GM12872 (cell line): ENCODE measurements at regions not wholly inside any gene's neighbourhood (a gene's known extent, or its start where the extent isn't known, plus 50 kb on each side); places are given as distances from the start of the nearest gene placed in this dataset.

Source experiments
- TF ChIP-seq, protein P1 (sequence below): IDR thresholded peaks from 3 replicates; pipeline ENCODE4 v1.5.1; 2011; ENCODE audit warnings: low read depth, mild to moderate bottlenecking, low read length, moderate library complexity; ENCODE audit not compliant: insufficient read depth

- TF ChIP-seq, protein P1, sequence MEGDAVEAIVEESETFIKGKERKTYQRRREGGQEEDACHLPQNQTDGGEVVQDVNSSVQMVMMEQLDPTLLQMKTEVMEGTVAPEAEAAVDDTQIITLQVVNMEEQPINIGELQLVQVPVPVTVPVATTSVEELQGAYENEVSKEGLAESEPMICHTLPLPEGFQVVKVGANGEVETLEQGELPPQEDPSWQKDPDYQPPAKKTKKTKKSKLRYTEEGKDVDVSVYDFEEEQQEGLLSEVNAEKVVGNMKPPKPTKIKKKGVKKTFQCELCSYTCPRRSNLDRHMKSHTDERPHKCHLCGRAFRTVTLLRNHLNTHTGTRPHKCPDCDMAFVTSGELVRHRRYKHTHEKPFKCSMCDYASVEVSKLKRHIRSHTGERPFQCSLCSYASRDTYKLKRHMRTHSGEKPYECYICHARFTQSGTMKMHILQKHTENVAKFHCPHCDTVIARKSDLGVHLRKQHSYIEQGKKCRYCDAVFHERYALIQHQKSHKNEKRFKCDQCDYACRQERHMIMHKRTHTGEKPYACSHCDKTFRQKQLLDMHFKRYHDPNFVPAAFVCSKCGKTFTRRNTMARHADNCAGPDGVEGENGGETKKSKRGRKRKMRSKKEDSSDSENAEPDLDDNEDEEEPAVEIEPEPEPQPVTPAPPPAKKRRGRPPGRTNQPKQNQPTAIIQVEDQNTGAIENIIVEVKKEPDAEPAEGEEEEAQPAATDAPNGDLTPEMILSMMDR, result no peak
These were observed 204.8 kb downstream of the ABHD5 start for GRCh38 chr3:43895573-43895972.

DNA sequence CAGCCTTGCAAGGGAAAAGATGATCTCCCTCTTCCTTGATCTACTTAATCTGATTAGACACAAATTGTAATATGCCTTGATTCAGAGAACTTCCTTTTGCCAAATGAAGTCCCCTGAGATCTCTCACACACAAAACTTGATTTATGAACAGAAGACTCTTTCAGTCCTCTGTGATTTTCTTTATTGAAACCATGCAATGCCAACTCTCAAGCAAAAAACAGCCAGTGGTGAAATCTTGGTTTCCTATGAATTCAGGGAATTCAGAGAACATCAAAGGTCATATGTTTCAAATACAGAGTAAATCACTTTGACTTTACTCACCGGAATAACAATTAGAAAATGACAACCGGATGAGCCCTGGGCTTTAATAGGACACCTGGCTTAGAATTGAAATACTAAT is 211.7 kb downstream of the ABHD5 start:
- TF ChIP-seq, protein P1, result no peak

DNA sequence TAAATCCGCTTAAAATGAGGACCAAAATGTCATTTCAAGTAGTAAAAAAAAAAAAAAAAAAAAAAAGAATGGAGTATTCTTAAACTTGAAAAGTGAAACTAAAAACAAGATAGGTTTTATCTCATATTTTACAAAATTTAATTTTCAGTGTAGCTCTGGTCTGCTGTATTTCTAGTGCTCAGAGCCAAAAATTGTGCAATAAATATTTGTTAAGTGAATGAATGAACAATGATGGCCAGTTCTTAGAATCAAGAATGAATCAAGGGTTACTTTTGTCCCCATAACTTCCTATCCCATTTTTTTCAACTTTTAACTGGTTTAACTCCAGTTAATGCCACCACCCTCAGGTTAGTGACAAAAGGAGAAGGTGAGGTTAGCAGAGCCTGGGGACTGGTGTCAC is 214.4 kb downstream of the ABHD5 start:
- TF ChIP-seq, protein P1, result no peak

DNA sequence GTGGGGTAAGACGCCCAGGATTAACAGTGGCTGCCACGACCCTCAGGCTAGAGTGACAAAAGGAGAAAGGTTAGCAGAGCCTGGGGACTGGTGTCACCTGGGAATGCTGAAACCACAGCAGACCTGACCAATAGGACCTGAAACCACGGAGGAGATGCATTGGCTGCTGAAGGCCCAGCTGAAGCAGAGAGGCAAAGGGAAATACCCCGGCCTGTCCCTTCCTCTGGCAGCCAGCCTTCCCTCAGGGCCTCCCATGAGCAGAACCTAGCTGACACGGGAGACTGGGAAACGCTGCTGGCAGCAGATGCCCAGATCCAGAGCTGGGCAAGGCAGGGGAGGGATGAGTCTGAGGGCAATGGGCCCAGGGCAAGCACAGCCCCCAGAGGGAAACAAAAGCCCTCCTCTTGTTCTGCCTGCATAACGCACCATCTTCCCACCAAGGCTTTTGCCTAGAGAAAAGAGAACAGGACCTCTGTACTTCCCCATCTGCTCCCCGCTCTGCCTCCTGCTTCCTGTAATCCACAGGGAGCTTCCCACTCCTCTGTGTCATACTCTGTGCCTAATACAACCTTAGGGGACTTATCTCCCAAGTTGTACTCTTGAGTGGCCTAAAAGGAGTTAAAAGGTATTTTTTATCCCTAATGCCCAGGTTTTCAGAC is 216.2 kb downstream of the ABHD5 start:
- TF ChIP-seq, protein P1, result no peak

DNA sequence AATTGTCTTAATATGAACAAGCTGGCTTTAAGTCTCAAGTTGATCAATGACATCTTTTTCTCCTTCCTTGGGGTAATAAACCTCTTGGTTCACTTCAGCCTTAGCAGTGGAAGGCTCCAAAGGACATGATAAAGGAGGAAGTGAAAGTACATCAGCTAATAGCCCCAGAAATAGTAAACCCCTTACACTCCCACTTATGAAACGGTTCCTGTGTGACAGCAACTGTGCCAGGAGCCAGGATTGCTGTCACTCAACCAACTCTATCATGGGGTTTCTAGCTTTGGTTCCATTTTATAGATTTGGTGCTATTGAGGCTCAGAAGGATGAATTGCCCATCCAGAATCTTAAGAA is 216.7 kb downstream of the ABHD5 start:
- TF ChIP-seq, protein P1, result no peak

DNA sequence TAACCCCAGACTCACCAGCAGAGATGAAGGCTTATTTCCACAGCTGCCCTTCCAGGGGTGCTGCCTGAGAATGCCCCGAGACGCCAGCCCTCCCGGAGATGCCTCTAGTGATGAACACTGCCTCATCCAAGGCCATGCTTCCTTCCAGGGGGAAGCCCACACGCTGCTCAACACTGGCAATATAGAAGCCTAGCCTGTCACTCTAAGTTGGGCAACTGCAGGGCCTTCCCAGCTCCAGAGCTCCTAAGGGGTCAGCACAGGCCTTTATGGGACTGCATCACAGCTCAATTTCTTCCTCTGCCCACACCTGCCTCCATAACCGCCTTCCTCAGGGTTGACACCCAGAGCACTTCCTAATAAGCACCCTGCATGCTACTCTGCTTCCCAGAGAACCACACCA is 217.7 kb downstream of the ABHD5 start:
- TF ChIP-seq, protein P1, result no peak

DNA sequence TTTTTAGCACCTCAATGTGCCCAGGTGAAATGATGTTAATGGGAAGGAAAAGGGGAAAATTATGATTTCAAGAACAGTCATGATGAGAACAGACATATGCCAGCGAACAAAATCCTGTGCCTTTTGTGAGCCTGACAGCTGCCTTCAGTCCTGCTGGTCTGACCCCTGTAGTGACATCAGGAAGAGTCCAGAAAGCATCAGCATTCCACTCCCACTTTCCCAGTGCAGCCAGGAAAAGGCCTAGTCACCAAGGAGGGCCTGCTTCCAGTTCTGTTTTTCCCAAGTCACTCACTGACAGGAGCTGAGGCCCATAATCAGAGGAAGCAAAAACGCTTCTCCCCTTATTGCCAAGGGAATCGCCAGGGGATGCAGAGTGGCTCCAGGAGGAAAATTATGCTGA is 218.4 kb downstream of the ABHD5 start:
- TF ChIP-seq, protein P1, result no peak
